22Rv1 (cell line): ENCODE measurements at regions not wholly inside any gene's neighbourhood (a gene's known extent, or its start where the extent isn't known, plus 50 kb on each side); places are given as distances from the start of the nearest gene placed in this dataset.

Source experiments
- H3K27ac ChIP-seq: fragments of 450-650 bp; 2 replicates; pipeline ENCODE4 v1.5.1; 2017
- ZFX ChIP-seq: fragments of 450-650 bp; IDR thresholded peaks from 2 replicates; pipeline ENCODE4 v1.6.1; 2017; ENCODE audit warnings: antibody characterized with exemption, borderline replicate concordance
- TF ChIP-seq, protein P1 (sequence below): fragments of 450-650 bp; IDR thresholded peaks from 2 replicates; pipeline ENCODE4 v1.5.1; 2017; ENCODE audit warnings: mild to moderate bottlenecking

DNA sequence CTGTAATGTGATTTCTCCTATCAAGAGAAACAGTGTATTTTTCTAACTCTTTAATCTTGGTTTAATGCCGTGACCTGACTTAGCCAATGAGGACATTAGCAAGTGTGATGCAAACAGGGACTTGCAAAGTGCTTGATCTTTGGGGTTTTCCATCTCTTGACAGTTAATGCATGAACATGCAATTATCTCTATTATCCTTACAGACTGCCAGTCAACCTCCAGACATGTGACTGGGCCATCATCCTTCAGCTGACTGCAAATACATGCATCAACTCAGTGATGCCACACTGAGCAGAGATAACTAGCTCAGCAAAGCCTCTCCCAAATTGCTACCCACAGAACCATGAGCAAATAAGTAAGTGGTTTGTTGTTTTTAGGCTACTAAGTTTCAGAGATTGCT, 409.6 kb downstream of the GPAM start:
- no peak for TF ChIP-seq ZFX
- TF ChIP-seq, protein P1, sequence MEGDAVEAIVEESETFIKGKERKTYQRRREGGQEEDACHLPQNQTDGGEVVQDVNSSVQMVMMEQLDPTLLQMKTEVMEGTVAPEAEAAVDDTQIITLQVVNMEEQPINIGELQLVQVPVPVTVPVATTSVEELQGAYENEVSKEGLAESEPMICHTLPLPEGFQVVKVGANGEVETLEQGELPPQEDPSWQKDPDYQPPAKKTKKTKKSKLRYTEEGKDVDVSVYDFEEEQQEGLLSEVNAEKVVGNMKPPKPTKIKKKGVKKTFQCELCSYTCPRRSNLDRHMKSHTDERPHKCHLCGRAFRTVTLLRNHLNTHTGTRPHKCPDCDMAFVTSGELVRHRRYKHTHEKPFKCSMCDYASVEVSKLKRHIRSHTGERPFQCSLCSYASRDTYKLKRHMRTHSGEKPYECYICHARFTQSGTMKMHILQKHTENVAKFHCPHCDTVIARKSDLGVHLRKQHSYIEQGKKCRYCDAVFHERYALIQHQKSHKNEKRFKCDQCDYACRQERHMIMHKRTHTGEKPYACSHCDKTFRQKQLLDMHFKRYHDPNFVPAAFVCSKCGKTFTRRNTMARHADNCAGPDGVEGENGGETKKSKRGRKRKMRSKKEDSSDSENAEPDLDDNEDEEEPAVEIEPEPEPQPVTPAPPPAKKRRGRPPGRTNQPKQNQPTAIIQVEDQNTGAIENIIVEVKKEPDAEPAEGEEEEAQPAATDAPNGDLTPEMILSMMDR, result no peak
- no peak overlapping the region for H3K27ac ChIP-seq

DNA sequence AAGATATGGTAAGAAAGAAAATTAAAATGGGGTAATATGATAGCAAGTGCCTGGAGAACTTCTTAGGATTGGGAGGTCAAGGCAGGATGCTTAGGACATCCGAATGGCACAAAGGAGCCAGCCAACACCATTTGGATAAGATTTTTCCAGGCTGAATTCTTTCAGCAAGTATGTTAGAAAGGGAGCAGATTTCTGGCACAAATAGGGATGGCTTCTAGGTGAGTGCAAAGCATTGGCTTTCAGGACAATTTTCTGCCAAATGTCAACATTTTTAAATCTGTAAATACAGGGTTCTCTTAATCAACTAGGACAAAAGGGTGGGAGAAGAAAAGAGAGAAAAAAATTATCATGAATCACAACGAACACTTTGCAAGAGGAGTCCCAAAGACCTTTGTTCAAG, 409.1 kb downstream of the GPAM start:
- TF ChIP-seq ZFX, result no peak
- TF ChIP-seq, protein P1, result no peak
- H3K27ac ChIP-seq, result no peak overlapping the region

DNA sequence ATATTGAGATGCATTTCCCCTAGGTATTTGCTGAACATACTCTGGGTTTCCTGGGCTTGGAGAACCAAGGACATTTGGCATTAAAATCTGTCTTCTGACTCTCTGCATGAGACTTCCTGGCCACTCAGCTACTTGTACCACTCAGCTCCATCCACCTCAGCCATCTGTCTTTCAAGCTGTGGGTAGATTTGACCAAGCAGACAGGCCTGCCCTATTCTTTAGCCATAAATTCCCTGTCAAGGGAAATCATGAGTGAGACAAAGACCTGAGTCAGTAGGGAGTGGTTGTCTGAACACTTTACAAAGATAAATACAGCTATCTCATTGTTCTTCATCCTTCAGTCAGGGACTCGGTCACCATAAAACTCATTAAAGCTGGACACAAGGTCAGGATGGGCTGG, 399.1 kb downstream of the GPAM start:
- no peak for TF ChIP-seq ZFX
- TF ChIP-seq, protein P1, result no peak
- H3K27ac ChIP-seq, result no peak overlapping the region

DNA sequence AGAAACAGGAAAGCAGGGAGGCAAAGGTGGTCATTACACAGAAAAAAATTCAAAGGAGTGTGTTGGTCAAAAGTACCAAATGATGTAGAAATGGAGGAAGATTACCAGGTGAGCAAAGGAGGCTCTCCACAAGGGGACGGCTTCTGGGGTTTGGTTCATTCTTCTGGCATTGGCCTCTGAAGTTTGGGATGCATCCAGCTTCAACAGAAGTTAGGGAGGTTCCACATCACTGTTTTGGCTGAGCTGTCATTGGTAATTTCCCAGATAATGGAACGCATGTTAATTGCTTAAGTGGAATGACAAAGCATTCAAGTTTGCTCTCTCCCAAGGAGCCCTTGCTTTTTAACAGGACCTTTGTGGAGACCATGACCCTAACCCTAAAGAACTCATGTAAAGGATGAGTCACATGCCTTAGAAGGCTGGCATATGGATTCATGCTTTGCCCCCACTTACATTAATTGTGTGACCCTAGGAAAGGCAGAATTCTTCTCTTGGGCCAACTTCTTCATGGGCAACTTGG, 398.6 kb downstream of the GPAM start:
- no peak overlapping the region for H3K27ac ChIP-seq
- TF ChIP-seq, protein P1, result no peak
- no peak for TF ChIP-seq ZFX

DNA sequence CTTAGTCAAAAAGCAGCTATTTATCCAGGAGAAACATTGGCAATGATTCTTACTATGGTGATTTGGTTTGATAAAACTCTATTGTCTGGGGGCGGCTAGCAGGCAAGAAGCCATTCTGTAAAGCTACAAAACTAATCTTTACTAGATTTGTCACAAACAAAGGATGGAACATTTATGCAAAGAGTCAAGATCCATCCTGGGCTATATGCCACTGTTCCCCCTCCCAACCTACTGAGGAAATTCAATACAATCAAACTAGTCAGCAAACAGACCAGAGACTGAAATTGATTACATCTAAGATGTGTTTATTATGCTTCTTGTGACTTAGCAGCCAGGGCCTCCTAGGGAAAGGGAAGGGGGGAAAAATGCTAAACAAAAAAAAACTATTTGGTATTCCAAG, 397.6 kb downstream of the GPAM start:
- no peak overlapping the region for H3K27ac ChIP-seq
- TF ChIP-seq ZFX, result no peak
- TF ChIP-seq, protein P1, result no peak

DNA sequence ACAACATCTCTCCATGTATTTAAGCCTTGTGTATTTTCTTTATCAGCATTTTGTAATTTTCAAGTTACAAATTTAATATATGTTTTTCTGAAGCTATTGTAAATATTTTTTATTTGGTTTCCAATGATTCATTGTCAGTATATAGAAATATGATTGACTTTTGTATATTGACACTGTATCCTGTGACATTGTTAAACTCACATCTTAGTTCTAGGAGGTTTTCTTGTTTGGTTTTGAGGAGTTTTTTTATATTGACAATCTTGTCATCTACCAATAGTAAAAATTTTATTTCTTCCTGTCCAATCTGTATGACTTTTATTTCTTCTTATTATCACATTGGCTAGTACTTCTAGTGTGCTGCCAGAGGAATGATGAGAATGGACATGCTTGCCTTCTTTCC, 393.7 kb downstream of the GPAM start:
- no peak overlapping the region for H3K27ac ChIP-seq
- TF ChIP-seq ZFX, result no peak

DNA sequence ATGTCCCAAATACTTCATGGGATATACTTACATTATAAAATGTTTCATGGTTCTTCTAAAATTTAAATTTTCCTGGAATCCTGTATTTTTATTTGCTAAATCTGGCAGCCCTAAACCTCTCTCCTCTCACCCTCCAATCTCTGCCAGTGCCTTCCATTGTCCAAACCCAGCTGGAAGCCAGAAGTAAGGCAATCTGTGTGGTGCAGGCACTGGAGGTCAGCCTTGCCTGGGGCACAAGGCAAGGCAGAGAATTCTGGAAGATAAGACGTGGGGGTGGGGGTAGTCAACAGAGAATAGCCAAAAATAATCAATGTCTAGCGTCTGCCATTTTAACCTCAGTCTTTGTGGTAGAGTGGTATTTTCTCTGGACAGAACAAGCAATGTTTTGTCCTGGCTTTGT, 381.7 kb downstream of the GPAM start:
- TF ChIP-seq ZFX, result no peak
- no peak overlapping the region for H3K27ac ChIP-seq

DNA sequence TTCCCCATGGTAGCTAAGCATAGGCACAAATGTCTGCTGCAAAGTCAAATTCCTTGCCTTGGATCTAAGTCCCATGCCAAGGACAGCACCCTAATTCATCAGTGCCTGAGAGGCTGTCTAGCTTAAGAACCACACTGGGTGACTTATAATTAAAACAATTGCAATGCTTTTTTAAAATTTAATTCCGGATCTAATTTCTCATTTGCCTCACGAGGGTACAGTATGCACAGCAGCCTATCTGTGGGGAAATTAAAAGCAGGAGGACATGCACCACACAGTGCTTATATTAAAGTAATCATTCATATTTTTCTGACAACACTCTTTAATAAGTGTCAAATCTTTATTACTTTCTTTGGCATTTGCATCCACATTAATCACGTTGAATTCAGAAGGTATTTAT, 378.8 kb downstream of the GPAM start:
- no peak overlapping the region for H3K27ac ChIP-seq
- TF ChIP-seq, protein P1, result no peak
- TF ChIP-seq ZFX, result no peak

DNA sequence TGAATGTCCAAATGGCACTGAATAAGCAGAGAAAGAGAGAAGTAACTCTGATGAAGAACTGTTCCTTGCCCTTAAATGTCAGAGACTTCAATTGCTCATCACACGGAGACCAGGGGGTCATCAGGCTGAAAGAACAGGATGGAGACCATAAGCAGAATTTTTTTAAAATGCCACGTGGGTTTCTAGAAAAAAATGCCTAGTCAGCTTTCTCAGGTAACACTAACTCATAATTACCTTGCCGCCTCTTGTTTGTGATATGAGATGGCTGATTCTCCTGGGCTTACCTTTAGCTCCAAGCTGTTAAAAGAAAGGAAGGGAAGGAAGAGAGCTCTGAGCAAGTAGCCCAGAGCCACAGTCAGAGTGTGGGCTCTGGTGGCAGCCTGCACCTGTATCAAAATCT, 372.0 kb downstream of the GPAM start:
- H3K27ac ChIP-seq, result no peak overlapping the region
- TF ChIP-seq, protein P1, result no peak
- TF ChIP-seq ZFX, result no peak
